ENCODE measurements at regions not wholly inside any gene's neighbourhood (a gene's known extent, or its start where the extent isn't known, plus 50 kb on each side); places are given as distances from the start of the nearest gene placed in this dataset.

DNA sequence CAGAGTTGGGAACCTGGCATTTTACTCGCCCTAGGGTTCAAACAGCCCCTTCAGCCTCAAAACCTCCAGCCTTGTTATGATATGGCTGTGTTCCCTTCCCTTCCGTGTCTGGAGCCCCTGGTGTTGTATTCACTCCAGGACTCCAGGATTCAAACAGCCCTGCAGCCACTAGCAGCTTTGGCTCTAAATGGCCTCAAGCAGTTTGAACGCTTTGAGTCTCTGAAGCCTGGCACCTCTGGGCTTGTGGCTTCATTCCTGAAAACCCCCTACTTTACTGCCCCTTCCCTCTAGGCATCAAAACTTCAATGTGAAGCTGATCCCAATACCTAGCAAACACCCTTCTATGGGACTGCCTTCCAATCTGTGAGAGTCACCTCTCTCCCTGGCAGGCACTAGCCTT lies 67.9 kb upstream of the RMST start:
- TF ChIP-seq, protein P1, sequence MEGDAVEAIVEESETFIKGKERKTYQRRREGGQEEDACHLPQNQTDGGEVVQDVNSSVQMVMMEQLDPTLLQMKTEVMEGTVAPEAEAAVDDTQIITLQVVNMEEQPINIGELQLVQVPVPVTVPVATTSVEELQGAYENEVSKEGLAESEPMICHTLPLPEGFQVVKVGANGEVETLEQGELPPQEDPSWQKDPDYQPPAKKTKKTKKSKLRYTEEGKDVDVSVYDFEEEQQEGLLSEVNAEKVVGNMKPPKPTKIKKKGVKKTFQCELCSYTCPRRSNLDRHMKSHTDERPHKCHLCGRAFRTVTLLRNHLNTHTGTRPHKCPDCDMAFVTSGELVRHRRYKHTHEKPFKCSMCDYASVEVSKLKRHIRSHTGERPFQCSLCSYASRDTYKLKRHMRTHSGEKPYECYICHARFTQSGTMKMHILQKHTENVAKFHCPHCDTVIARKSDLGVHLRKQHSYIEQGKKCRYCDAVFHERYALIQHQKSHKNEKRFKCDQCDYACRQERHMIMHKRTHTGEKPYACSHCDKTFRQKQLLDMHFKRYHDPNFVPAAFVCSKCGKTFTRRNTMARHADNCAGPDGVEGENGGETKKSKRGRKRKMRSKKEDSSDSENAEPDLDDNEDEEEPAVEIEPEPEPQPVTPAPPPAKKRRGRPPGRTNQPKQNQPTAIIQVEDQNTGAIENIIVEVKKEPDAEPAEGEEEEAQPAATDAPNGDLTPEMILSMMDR (IDR thresholded peaks at IDR 0.05): no peak
- no peak for TF ChIP-seq POLR2A (IDR thresholded peaks at IDR 0.05)

Data from sigmoid colon (tissue), 3 donors.